NCI-H1105 (cell line): ENCODE measurements at regions not wholly inside any gene's neighbourhood (a gene's known extent, or its start where the extent isn't known, plus 50 kb on each side); places are given as distances from the start of the nearest gene placed in this dataset.
"Not testable (repeated sequence)": the region's sequence is repeated elsewhere in the genome, so short reads cannot be mapped to it uniquely, and the experiment has no call there.

Source experiments
- DNase-seq: peaks from one replicate; lab custom pipeline; 2025; lab: John Stamatoyannopoulos, UW

DNA sequence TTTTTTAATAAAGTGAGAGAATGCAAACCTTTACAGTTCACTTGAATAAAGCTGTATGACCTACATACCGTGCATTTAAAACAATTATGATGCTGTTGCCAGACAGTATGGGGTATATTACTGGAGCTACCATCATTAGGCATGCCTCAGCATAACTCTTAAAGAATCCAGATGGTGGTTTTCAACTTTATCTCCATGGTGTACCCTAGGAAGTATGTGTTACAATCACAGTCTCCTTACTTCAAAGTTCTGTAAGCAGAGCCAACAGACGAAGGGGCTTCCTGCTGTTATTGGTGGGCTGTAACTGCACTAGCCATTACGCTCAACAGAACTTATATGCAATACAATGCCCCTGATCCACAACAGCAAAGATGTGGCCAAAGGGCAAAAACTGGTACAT is 803.3 kb downstream of the DTWD2 start:
- no peak for DNase-seq

DNA sequence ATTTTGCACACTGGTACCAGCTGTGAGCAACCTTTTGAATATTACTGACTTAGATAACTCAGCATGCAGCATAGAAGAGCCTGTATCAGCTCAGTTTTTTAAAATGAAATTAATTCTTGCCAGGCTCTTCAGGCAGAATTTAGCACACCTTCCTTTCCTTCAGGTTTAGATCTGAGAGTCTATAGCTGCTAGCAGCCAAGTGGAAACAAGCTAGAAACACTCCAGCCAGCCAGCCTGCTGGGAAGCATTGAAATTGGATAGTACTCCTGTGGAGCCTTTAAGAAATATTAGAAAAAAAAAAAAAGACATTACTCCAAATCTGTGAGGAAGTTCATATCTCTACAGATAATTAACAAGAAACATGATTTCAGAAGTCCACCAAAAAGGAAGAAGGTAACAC is 812.2 kb downstream of the DTWD2 start:
- DNase-seq, result no peak

DNA sequence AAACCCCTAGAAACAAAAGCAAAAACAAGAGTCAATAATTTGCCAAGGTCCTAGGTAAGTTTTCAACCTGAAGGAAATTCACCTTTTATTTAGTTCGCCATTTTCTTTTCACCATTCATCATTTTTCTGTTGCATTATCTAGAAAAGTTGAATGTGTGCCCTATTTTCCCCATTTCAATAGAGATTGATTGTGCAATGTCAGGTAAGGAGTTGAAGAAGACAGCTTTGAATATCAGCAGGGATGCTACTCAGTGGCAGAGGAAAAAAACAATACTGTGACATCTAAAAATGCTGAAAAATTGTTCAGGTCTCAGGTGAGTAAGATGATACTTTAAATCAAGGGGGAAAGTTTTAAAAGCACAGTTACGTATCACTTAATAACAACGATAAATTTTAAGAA is 813.7 kb downstream of the DTWD2 start:
- no peak for DNase-seq

DNA sequence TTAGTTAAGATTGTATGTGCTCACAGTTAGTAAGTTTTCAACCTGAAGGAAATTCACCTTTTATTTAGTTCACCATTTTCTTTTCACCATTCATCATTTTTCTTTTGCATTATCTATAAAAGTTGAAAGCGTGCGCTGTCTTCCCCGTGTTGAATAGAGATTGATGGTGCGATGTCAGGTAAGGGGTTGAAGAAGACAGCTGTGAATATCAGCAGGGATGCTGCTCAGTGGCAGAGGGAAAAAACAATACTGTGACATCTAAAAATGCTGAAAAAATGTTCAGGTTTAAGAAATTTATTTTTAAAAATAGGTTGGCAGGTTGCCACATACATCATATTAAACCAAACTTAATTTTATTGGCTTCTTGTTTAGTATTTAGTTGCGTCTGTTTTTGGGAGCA is 815.0 kb downstream of the DTWD2 start:
- no peak for DNase-seq

DNA sequence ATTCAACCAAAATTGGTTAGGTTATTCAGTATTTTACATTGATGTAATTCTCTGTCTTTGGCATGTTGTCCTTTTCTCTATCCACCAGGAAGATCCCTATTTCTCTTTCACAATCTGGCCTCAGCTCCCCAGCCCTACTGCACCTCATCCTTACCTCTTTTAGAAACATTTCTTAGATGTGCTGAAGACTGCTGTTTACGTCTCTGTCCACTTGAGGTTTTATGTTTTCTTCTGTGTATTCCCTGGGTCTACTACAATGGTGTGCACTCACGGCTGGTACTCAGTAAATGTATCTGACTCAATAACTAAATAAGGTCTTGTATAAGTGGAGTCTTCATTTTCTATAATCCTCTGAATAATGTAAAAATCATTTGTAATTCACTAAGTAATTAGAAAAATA is 822.7 kb downstream of the DTWD2 start:
- no peak for DNase-seq

DNA sequence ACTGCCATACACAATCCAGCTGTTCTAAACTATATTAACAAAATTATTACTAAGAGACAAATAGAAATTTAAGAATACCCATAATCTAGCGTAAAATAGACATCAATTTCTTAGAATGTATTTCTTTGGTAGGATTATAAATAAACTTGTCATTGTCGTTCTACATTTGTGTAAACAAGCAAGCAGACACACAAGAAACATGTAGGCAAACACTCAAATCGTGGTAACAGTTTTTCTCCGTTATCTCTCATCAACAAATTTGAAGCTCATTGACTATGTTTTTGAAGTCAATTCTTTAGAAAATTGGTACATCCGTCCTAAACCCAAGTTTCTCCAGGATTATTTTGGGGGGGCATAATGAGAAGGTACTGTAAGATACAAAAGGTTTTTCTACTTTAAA is 832.2 kb downstream of the DTWD2 start:
- DNase-seq, result no peak

DNA sequence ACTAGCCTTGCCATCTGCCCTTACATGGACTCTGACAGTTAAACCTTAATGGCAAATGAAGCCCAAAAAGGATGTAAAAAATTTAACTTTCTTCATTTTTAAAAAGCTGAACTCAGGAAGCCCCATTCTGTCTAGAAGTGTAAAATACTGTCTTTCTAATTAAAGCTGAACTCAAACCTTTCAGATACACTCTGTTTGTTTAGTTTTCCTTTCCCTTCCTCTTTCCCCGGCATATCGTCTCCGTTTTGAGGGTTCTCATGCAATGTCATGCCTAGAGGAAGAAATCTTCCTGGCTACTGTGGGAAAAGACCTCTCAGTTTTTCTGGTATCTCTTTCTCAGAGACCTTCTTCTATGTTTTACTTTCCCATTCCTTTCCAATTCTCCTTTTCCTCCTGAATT is 841.5 kb downstream of the DTWD2 start:
- no peak for DNase-seq

DNA sequence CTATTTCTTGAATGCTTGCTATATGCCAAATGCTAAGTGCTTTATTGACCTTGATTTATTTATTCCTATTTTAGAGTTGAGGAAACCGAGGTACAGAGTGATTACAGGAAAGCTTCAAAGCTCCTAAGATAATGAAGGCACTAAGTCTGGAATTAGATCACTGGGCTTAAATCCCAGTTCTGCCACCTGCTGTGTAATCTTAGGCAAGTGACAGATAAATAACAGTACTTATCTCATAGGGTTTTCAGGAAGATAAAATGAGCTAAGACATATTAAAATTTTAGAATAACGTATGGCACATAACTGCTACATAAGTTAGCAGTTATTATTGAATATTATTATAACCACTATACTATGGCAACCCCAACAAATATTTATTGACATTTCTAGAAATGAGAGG is 843.8 kb downstream of the DTWD2 start:
- DNase-seq, result no peak

- DNase-seq, result no peak
These were observed 849.0 kb downstream of the DTWD2 start for GRCh38 chr5:118139361-118139760.

- no peak for DNase-seq
These were observed 862.2 kb downstream of the DTWD2 start for GRCh38 chr5:118126159-118126558.

DNA sequence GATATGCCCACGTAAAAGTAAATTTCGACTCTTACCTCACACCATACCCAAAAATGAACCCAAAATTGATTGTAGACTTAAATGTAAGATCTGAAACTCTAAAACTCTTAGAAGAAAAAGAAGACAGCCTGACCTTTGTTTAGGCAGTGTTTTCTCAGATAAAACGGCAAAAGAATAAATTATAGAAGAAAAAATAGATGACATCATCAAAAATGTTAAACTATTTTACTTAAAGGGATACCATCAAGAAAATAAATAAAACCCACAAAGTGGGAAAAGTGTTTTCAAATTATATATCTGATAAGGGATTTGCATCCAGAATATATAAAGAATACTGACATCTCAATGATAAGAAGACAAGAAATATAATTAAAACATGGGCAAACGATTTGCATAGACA is 862.7 kb downstream of the DTWD2 start:
- DNase-seq, result no peak

DNA sequence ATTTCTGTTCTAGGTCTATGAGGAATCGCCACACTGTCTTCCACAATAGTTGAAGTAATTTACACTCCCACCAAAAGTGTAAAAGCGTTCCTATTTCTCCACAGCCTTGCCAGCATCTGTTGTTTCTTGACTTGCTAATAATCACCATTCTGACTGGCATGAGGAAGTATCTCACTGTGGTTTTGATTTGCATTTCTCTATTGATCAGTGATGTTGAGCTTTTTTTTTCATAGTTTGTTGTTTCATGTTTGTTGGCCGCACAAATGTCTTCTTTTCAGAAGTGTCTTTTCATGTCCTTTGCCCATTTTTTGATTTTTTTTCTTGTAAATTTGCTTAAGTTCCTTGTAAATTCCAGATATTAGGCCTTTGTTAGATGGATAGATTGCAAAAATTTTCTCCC is 867.1 kb downstream of the DTWD2 start:
- no peak for DNase-seq

- DNase-seq, result no peak
These were observed 872.6 kb downstream of the DTWD2 start for GRCh38 chr5:118115791-118116190.

DNA sequence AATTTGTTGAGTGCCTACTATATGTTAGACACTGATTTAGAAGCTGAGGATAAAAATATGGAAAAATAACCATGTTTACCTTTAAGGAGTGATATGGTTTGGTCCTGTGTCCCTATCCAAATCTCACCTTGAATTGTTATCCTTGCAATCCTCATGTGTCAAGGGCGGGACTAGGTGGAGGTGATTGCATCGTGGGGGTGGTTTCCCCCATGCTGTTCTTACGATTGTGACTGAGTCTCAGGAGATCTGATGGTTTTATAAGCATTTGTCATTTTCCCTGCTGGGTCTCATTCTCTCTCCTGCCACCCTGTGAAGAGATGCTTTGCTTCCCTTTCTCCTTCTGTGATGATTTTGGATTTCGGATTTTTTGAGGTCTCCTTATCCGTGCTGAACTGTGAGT is 876.4 kb downstream of the DTWD2 start:
- no peak for DNase-seq

- not testable (repeated sequence) for DNase-seq
These were observed 881.1 kb downstream of the DTWD2 start for GRCh38 chr5:118107246-118107645.

DNA sequence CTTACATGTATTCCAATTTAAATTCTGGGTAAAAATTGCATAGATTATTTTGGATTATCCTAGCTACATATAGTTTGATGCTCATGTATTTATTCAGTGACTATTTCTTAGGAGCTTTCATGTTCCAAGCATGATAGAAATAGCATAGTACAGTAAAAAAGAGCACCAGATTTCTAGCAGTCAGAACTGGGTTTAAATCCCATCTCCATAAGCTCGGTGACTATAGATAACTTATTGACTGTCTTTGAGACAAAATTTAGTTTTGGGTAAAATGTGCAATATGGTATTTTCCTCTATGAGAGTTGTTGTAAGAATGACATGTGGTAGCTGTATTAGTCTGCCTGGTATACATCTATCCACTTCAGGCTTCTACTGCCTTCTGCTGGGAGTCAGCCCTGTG is 889.6 kb downstream of the DTWD2 start:
- no peak for DNase-seq

DNA sequence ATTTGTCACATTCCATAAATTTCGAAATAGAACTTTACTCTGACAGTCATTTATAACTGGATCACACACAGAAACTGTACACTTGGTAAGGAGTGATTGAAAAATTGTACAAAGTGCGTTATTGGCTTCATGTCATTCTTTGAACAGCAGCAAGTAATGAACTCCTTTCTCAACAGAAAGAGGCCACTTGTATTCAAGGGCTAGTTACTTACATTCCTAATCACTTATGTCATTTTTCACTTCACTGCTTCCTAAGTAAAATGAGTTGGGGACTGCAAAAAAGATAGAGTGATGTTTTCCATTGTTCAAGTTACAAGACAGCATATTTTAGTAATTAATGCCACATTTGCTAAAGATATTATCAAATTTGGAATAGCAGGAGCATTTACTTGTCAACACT is 893.2 kb downstream of the DTWD2 start:
- no peak for DNase-seq

DNA sequence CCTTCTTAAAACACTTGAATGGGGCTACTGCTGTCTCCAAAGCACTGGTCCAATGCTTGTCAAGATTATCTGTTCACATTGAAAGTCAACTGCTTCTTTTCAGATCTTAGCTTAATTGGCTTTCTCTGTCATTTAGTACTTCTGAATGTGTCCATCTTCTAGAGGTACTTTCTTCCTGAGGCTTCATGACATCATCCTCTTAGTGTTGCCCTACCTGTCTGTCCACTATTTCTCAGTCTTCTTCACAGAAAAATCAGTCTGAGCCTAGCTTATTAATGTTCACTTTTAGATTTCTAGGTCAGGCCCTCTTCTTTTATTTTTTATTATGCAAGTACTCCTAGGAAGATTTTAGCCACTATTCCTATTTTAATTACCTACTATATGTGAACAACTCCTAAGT is 899.9 kb downstream of the DTWD2 start:
- no peak for DNase-seq

- DNase-seq, result no peak
These were observed 911.9 kb downstream of the DTWD2 start for GRCh38 chr5:118076490-118076889.

DNA sequence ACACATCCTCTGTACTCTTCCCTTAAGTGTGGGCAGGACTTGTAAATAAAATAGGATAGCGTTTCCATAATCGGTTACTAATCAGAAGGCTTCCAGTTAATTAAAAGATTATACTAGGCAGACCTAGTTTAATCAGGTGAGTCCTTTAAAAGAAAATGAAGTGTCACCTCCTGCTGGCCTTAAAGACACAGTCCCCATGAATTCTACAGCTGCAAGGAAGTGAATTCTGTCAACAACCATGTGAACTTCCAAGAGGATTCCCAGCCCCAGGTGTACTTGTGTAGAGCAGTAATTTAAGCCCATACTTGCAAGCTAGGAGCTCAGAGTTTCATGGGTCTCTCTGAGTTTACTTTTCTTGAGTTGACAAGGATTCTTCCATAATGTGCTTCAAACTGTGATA is 918.3 kb downstream of the DTWD2 start:
- DNase-seq, result no peak

DNA sequence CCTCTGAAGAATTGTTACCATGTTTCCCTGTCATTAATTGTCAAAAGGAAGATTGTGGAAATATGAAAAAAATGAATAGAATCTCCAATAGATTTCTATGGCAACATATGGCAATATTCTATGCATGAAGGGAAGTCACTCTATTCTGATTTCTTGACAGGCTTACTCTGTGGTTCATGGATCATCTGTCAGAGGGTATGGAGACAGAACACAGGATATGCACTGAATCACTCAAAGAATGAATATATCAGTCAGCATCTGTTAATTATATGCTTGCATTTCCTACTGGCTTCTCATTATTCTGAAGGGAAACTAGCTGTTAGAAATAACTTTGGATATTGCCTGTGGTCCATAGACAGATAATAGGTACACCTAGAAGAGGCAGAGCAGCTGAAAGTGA is 918.9 kb downstream of the DTWD2 start:
- no peak for DNase-seq

- DNase-seq, result no peak
These were observed 919.5 kb downstream of the DTWD2 start for GRCh38 chr5:118068886-118069285.

DNA sequence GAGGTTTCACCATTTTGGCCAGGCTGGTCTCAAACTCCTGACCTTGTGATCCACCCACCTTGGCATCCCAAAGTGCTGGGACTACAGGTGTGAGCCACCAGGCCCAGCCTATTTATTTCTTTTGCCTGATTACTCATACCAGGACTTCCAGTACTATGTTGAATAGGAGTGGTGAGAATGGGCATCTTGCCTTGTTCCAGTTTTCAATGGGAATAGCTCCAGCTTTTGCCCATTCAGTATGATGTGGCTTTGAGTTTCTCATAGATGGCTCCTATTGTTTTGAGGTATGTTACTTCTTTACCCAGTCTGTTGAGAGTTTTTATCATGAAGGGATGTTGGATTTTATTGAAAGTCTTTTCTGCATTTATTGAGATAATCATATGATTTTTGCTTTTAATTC is 924.5 kb downstream of the DTWD2 start:
- not testable (repeated sequence) for DNase-seq

- no peak for DNase-seq
These were observed 927.5 kb downstream of the DTWD2 start for GRCh38 chr5:118060833-118061232.

DNA sequence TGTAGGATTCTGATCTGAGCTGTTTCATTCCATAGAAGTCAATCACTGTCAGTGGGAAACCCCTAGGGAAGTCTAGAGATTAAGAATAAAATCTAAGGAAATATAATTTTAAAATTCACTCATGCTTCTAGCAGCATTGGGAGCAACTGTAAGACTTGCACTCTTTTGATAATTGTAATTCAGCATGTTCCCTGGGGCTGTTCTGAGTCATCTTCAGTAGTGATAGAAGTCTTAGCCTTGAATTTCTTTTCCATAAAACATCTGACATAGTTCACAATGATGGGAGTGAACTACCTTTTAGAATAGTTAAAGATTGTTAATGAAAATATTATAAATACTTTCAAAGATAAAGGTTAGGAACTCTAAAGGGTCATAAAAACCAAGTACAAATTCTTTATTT is 935.8 kb downstream of the DTWD2 start:
- no peak for DNase-seq
